Adrenal gland (tissue), 9 donors: ENCODE measurements at regions not wholly inside any gene's neighbourhood (a gene's known extent, or its start where the extent isn't known, plus 50 kb on each side); places are given as distances from the start of the nearest gene placed in this dataset.

Experiments
- DNase-seq, 7 donors: peaks; one replicate each; pipeline ENCODE4 v3.0.0-alpha.2; 2019 to 2020
- H3K27ac ChIP-seq, 5 donors: fragments of 200-600 bp; sonication (generic) in 4 of 5; 1 replicate in 3 of 5; 2 replicates in 2 of 5; pipeline versions ENCODE4 v1.5.1 to v1.8.0; 2016 to 2020; ENCODE audit warnings: mild to moderate bottlenecking in 1 of 5
- H3K27me3 ChIP-seq: fragments of 200-600 bp; 2 replicates; pipeline ENCODE4 v1.8.0; 2021
- H3K36me3 ChIP-seq, 2 donors: fragments of 200-600 bp; replicated peaks in 1 of 2; 1 replicate in 1 of 2; 2 replicates in 1 of 2; pipeline versions ENCODE4 v1.5.1 to v1.8.0; 2018 to 2022
- H3K4me1 ChIP-seq, 2 donors: fragments of 200-600 bp; replicated peaks in 1 of 2; 1 replicate in 1 of 2; 2 replicates in 1 of 2; pipeline versions ENCODE4 v1.5.1 to v1.8.0; 2018 to 2021
- H3K4me3 ChIP-seq, 4 donors: fragments of 200-600 bp; sonication (generic) in 3 of 4; one replicate each; pipeline ENCODE4 v1.5.1; 2016 to 2018
- H3K9me3 ChIP-seq, 3 donors: fragments of 200-600 bp; sonication (generic) in 1 of 3; replicated peaks in 1 of 3; 1 replicate in 2 of 3; 2 replicates in 1 of 3; pipeline versions ENCODE4 v1.5.1 to v1.8.0; 2016 to 2021
- POLR2A ChIP-seq, 2 donors: fragments of 450-650 bp; IDR thresholded peaks; one replicate each; pipeline ENCODE4 v1.6.1; 2017; ENCODE audit warnings: antibody characterized with exemption in 2 of 2, mild to moderate bottlenecking in 2 of 2, moderate library complexity in 1 of 2
- WGBS, 4 donors: extraction: QIAGEN DNeasy Blood & Tissue Kit in 2 of 4; methylation state at CpG; one replicate each; pipeline versions ENCODE4 v1.1.5 to v1.1.7; 2013 to 2017; 5-methylcytosine and 5-hydroxymethylcytosine counted together
- intact Hi-C, 2 donors: fragments of 100-400 bp; cut with DNase I; formaldehyde crosslinking; loops; one replicate each; pipeline versions ENCODE4 v1.14.1 to v1.15.0; 2022 to 2023
- TF ChIP-seq, protein P1 (sequence below), 6 experiments: fragments of 450-650 bp in 4 of 6; fragments of 200-600 bp in 2 of 6; sonication (generic) in 1 of 6; IDR thresholded peaks; 1 replicate in 5 of 6; 2 replicates in 1 of 6; pipeline versions ENCODE4 v1.5.1 to v1.8.0; 2016 to 2021; ENCODE audit warnings: antibody characterized with exemption in 6 of 6, mild to moderate bottlenecking in 2 of 6, moderate library complexity in 1 of 6
- donor health status: healthy with polysubstance abuse.
- donor health status: Bipolar disorder and iron deficiency.
- donor health status: DM: yes; HTN: yes; CAD: no.
- donor health status: DM: no; HTN: no; CAD: no.
- donor health status: DM: no; HTN: no; CAD: no.

DNA sequence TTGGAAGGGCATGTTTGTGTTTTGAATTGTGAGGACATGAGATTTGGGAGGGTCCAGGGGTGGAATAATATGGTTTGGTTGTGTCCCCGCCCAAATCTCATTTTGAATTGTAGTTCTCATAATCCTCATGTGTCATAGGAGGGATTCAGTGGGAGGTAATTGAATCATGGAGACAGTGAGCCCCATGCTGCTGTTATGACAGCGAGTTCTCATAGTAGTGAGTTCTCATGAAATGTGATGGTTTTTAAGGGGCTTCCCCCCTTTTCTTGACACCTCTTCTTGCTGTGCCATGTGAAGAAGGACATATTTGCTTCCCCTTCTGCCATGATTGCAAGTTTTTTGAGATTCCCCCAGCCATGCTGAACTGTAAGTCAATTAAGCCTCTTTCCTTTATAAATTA is 260.0 kb downstream of the DUSP6 start:
- Histone ChIP-seq H3K36me3 (no peaks in the 10 kb centered on the region), H3K4me3 (no peak overlapping the region), H3K27me3 (no peaks in the 10 kb centered on the region), H3K4me1 (no peaks in the 10 kb centered on the region), H3K27ac (no peak overlapping the region), H3K9me3 (no peaks in the 10 kb centered on the region)
- 71 to 88% (median 79%) methylated on average over 2 of the region's 2 CpGs for WGBS, 4 donors
- intact Hi-C loops, result no loop called here
- TF ChIP-seq POLR2A (IDR thresholded peaks at IDR 0.05), result no peak
- TF ChIP-seq, protein P1, sequence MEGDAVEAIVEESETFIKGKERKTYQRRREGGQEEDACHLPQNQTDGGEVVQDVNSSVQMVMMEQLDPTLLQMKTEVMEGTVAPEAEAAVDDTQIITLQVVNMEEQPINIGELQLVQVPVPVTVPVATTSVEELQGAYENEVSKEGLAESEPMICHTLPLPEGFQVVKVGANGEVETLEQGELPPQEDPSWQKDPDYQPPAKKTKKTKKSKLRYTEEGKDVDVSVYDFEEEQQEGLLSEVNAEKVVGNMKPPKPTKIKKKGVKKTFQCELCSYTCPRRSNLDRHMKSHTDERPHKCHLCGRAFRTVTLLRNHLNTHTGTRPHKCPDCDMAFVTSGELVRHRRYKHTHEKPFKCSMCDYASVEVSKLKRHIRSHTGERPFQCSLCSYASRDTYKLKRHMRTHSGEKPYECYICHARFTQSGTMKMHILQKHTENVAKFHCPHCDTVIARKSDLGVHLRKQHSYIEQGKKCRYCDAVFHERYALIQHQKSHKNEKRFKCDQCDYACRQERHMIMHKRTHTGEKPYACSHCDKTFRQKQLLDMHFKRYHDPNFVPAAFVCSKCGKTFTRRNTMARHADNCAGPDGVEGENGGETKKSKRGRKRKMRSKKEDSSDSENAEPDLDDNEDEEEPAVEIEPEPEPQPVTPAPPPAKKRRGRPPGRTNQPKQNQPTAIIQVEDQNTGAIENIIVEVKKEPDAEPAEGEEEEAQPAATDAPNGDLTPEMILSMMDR (IDR thresholded peaks at IDR 0.05), result no peak
- no peak for DNase-seq

DNA sequence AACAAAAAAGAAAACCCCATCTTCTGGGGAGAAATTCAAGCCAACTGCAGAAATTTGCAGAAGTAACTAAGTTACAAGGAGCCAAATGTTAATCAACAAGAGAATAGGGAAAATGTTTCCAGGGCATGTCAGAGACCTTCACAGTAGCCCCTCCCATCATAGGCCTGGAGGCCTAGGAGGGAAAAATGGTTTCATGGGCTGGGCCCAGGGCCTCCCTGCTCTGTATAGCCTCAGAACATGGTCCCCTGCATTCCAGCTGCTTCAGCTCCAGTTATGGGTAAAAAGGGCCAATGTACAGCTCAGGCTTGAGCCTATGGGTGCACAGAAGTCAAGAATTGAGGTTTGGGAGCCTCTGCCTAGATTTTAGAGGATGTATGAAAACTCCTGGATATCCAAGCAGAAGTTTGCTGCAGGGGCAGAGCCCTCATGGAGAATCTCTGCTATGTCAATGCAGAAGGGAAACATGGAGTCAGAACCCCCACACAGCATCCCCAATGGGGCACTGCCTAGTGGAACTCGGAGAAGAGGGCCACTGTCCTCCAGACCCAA is 260.9 kb downstream of the DUSP6 start:
- H3K27me3 ChIP-seq, result no peaks in the 10 kb centered on the region
- H3K9me3 ChIP-seq, result no peaks in the 10 kb centered on the region
- no peak for DNase-seq
- intact Hi-C loops, result no loop called here
- no peak overlapping the region for H3K27ac ChIP-seq
- H3K4me1 ChIP-seq, result no peaks in the 10 kb centered on the region
- no peak for TF ChIP-seq POLR2A (IDR thresholded peaks at IDR 0.05)
- TF ChIP-seq, protein P1 (IDR thresholded peaks at IDR 0.05), result no peak
- WGBS, 4 donors, result 57 to 93% (median 64%) methylated on average over 1 of the region's 1 CpG
- no peak overlapping the region for H3K4me3 ChIP-seq
- no peaks in the 10 kb centered on the region for H3K36me3 ChIP-seq

DNA sequence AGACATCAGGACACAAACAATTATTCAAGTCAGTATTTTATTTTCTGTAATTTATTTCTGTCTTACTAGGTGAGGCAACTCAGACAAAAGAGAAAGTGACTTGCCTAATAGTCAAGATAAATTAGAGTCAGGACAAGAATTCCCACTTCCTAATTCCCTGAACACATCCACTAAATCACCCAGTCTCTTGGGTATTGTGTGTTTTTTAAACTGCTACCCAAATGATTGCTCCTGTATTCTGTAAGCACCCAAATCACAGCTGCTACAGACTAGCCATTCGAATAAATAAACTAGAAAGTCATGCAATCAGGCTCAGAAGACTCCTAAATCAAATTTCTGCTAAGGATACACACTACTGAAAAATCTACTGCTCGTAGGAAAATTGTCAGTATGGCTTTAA is 263.0 kb downstream of the DUSP6 start:
- H3K36me3 ChIP-seq, result no peaks in the 10 kb centered on the region
- intact Hi-C loops, result no loop called here
- no peak overlapping the region for H3K27ac ChIP-seq
- H3K9me3 ChIP-seq, result no peaks in the 10 kb centered on the region
- H3K27me3 ChIP-seq, result no peaks in the 10 kb centered on the region
- DNase-seq, result no peak
- no peak overlapping the region for H3K4me3 ChIP-seq
- TF ChIP-seq, protein P1 (IDR thresholded peaks at IDR 0.05), result no peak
- TF ChIP-seq POLR2A (IDR thresholded peaks at IDR 0.05), result no peak
- no peaks in the 10 kb centered on the region for H3K4me1 ChIP-seq
- WGBS, 4 donors, result 56 to 69% (median 62%) methylated on average over 2 of the region's 2 CpGs

DNA sequence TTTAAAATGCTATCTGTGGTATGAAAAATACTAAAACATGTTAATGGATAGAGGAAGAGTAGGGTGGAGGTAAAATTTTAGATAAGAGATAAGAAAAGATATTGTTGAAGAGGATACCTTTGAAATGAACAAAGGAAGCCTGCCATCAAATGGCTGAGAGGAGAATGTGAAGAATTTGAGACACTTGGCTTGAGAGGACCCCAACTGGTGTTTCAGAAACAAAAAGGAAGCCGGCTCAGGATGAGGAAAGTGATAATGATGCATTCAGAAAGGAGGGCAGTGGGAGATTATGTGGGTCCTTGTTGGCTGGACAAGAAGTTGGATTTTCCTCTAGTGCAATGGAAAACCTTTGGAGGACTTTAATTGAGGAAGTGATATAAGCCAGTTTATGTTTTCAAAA is 264.4 kb downstream of the DUSP6 start:
- Histone ChIP-seq H3K36me3 (no peaks in the 10 kb centered on the region), H3K4me1 (no peaks in the 10 kb centered on the region), H3K27ac (no peak overlapping the region), H3K4me3 (no peak overlapping the region), H3K9me3 (no peaks in the 10 kb centered on the region), H3K27me3 (no peaks in the 10 kb centered on the region)
- 34 to 60% (median 57%) methylated on average over 1 of the region's 1 CpG for WGBS, 4 donors
- TF ChIP-seq, protein P1 (IDR thresholded peaks at IDR 0.05), result no peak
- no peak for TF ChIP-seq POLR2A (IDR thresholded peaks at IDR 0.05)
- DNase-seq, result no peak
- intact Hi-C loops, result no loop called here
